ENCODE measurements at regions not wholly inside any gene's neighbourhood (a gene's known extent, or its start where the extent isn't known, plus 50 kb on each side); places are given as distances from the start of the nearest gene placed in this dataset.

DNA sequence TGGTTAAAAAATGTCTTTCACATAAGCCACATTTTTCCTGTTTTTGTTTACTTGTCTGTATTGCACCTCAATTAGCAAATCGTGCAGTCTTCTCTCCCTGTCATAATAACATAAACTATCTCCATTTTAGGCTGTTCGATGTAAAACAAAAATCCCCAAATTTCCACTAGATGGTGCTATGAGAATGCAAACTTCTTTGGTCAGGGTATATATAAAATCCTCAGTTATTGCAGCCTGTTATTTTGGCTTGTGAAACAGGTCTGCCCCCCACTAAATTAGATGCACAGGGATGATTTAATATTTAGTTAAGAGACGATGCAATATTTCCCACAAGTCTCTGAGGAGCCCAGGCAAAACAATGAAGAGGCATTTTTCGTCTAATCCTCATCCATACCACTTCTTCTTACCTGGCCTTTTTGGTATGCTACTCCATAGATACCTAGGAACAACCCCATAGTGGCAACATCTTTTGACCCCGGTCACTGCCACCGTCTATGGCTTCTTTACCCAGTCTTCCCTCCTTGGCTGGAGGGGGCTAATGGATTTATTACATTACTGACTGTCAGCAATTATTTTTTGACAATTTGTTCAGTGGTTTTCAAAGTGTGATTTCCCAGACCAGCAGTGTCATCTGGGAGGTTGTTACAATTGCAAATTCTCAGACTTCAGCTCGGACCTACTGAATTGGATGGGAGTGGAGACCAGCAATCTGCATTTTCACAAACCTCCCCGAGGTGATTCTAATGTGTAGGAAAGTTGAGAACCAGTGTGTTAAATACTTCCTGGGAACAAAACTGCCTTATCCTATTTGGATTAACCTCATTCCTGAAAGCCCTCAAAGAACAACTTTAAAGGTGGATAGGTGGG lies 117.4 kb upstream of the CWC22 start:
- DNase-seq: no peak

DNA sequence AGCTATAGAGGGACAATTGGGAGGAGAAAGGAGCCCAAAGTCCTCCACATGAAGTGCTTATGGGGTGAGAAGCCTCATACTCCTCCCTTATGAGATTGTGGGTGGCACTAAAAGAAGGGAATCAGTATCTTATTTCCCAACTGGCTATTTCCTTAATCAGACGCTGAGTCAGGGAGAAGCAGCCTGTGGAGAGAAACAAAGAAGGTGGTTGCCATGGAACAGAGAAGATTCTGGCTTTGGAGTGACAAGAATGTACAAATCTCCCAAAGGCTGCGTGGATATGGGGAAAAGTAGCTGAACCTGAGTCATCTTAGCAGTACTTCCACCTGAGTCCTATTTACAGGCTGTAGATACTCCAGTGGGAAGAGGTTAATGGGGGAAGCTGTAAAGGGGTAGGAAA lies 115.8 kb upstream of the CWC22 start:
- DNase-seq: no peak

DNA sequence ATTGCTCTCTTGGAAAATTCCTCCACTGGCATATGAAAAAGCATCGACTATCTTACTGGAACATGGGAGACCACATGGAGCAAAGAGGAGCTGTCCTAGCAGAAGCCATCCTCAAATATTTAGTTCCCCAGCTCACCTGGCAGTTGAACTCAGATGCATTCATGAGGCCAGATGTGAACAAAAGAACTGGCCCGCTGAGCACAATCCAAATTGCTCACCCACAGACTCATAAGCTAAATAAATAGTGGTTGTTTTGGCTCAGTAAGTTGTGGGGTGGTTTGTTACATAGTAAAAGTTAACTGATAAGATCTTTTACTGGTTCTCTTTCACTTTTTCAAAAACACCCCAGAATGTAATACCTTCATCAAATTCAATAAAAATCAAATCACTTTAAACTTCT lies 108.6 kb upstream of the CWC22 start:
- no peak for DNase-seq

GRCh38 chr2:180115269-180115668 lies 108.2 kb upstream of the CWC22 start:
- DNase-seq: no peak

DNA sequence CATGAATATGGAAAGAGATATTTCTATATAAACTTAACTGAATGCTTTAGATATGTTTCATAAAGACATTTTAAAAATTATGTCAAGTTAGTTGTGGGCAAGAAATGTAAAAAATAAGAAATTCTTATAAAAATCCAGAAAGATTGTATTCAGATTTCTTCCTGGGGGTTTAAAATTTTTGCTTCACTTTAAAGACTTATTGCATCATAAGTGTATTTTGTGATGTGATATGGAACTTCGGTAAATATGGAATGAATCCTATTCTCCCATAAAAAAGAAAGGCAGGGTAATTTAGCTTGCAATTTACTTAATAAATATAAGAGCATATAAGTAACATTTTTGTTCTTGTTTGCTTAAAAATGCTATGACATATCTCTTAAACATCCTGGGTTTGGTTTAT lies 104.8 kb upstream of the CWC22 start:
- DNase-seq: no peak

- DNase-seq: no peak
Observed at GRCh38 chr2:180110469-180110868, 103.4 kb upstream of the CWC22 start.

DNA sequence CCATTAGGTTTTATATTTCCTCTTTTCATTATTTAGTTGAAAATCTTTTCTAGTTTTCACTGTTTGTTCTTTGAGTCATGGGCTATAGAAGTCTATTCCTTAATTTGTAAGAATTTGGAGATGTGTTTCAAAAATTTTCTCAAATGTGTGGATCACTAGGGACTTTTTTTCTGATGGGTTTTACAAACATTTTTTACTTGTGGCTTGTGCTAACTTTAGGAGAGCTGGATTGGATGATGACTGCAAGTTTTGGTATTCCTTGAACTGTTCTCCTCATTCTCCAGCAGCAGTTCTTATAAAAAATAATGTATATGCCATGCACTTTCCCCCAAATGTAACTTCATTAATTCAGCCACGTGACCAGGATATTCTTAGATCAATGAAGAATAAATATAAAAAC lies 94.7 kb upstream of the CWC22 start:
- DNase-seq: no peak

GRCh38 chr2:180099308-180099707 lies 92.2 kb upstream of the CWC22 start:
- DNase-seq: no peak

DNA sequence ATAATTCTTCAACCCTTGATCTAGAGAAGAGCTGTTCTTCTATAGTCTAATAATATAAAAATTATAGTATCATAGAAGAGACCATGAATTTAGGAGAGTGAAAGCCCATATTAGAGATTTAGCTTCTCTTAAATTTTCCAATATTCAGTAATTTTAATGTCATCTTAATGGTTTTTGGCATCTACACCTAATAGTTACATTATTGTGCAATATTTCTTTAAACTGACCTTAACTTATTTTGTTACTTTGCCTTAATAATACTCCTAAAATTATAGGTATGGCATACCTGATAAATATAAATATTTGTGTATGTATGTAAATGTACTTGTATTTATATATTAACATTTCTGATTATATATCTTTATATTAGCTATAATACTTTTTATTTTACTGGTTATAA lies 78.0 kb upstream of the CWC22 start:
- no peak for DNase-seq

GRCh38 chr2:180077295-180077906 lies 70.3 kb upstream of the CWC22 start:
- no peak for DNase-seq

DNA sequence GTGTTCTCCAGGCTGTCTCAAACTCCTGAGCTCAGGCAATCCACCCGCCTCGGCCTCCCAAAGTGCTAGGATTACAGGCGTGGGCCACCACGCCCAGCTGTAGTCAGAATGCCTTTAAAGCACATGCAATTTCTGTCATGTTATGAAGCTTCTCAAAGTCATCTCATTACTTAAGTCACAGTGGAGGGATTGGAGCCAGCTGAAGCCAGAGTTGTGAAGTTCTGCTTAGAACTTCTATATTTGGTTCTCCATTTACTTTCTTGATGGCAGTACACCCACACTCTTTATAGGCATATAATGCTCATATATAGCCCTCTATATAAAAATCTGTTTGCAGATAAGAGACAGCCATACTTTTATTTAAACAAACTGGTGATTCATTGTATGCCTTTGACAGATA lies 68.8 kb upstream of the CWC22 start:
- DNase-seq: no peak

GRCh38 chr2:180071797-180072196 lies 64.7 kb upstream of the CWC22 start:
- DNase-seq: no peak

- DNase-seq: no peak
Observed at GRCh38 chr2:180063494-180064092, 56.5 kb upstream of the CWC22 start.

DNA sequence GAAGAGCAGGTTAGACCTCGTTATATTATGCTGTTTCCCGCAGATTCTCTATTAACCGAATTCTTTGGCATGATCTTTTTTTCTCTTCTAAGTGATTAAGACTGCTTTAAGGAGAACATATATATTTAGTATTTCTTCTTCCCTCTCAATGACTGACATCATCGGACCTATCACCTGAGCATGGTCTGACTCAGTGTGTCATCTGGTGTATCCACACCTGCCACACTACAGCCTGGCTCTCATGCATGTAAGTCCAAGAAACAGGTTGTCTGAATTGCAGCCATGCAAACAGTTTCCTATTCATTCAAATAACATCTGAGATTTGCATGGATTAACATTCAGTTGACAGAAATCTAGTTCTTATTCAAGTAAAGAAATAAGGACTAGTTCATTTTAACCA lies 55.1 kb upstream of the CWC22 start:
- no peak for DNase-seq

- no peak for DNase-seq
Observed at GRCh38 chr2:180061546-180061945, 54.4 kb upstream of the CWC22 start.

DNA sequence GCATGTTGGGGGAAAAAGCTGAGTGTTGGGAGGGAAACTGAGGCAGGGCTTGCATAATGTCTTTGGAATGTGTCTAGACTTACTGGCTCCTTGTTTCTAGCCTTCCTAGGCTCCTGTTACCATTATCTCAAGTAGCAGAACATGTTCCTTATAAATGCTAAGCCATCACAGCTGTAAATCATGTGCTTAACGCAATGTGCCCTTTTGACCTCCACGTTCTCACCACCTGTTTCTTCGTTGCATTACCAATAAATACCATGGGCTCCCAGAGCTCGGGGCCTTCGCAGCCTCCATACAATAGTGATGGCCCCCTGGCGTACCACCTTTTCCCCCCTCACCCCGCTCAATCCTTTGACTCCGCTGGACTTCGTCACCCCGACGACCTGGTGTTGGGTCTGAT lies 54.0 kb upstream of the CWC22 start:
- no peak for DNase-seq

DNA sequence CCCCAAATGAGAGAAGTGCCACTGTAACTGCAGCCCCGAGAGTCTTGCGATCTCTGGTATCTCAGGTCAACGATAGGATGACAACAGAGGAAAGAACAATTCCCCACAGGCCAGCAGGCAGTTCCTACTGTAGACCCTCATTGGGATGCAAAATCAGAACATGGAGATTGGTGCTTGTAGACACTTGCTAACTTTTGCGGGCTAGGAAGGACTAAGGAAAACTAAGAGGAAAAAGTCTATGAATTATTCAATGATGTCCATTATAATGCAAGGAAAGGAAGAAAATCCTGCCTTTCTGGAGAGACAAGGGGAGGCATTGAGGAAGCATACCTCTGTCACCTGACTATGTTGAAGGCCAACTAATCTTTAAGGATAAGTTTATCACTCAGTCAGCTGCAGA lies 51.9 kb upstream of the CWC22 start:
- no peak for DNase-seq

DNA sequence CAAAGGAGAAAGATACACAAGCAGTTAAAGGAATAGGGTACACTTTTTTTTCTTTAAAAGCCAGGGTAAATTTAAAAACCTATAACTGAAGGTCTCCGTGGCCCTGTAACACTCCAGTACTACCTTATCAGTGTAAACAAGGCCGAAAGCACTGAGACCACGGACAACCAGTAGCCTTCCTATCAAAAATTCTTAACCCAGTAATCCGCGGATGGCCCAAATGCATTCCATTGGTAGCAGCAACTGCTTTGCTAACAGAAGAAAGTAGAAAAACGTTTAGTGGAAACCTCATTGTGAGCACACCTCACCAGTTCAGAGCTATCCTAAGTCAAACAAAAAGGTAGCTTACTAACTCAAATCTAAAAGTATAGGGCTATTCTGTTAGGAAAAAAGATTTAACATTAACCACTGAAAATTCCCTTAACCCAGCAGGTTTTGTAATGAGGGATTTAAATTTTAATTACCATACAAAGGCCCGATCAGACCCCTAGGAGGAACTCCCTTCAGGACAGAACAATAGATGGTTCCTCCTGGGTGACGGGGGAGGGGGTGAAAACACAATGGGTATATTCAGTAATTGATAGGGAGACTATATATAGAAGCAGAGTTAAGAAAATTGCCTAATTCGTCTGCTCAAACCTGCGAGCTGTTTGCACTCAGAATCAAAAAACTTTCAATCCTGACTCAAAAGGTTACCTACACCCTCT lies 50.8 kb upstream of the CWC22 start:
- DNase-seq: no peak
